ENCODE measurements at regions not wholly inside any gene's neighbourhood (a gene's known extent, or its start where the extent isn't known, plus 50 kb on each side); places are given as distances from the start of the nearest gene placed in this dataset.
"Not testable (repeated sequence)": the region's sequence is repeated elsewhere in the genome, so short reads cannot be mapped to it uniquely, and the experiment has no call there.

GRCh38 chr1:233435622-233436021, 108.1 kb downstream of the MAP3K21 start:
- no peak for DNase-seq

DNA sequence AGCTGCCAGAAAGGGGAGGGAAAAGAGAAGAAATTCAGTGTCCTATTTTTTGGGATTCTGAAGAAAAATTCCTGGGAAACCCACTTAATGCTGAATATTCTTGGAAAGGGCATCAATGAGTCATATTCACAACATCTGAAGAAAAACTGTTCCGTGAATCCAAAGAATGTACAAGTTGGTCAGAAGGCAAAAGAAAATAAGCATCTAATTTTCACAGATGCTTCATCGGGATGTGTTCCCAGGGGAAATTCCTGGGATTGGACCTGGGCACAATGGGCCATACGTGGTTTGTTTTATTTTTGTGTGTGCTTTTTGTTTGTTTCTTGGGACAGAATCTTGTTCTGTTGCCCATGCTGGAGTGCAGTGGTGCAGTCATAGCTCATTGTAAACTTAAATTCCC, 112.2 kb downstream of the MAP3K21 start:
- DNase-seq: no peak

GRCh38 chr1:233440951-233441401, 113.5 kb downstream of the MAP3K21 start:
- peak in 1 of 2 donors; percentile 21 for DNase-seq

- DNase-seq: no peak
Observed at GRCh38 chr1:233442026-233442780, 114.7 kb downstream of the MAP3K21 start.

- no peak for DNase-seq
Observed at GRCh38 chr1:233443040-233443760, 115.7 kb downstream of the MAP3K21 start.

DNA sequence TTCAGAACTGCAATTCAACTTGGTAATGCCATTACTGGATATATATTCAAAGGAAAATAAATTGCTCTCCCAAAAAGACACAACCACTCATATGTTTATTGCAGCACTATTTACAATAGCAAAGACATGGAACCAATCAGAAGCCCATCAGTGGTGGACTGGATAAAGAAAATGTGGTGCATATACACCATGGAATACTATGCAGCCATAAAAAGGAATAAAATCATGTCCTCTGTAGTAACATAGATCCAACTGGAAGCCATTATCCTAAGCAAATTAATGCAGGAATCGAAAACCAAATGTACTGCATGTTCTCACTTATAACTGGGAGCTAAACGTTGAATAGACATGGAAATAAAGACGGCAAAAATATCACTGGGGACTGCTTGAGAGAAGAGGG, 117.0 kb downstream of the MAP3K21 start:
- DNase-seq: no peak

GRCh38 chr1:233445737-233446136, 118.2 kb downstream of the MAP3K21 start:
- no peak for DNase-seq

GRCh38 chr1:233446935-233447334, 119.4 kb downstream of the MAP3K21 start:
- no peak for DNase-seq

GRCh38 chr1:233448109-233448689, 120.7 kb downstream of the MAP3K21 start:
- no peak for DNase-seq

- no peak for DNase-seq
Observed at GRCh38 chr1:233452724-233453123, 125.2 kb downstream of the MAP3K21 start.

GRCh38 chr1:233453433-233454200, 126.1 kb downstream of the MAP3K21 start:
- DNase-seq: no peak

DNA sequence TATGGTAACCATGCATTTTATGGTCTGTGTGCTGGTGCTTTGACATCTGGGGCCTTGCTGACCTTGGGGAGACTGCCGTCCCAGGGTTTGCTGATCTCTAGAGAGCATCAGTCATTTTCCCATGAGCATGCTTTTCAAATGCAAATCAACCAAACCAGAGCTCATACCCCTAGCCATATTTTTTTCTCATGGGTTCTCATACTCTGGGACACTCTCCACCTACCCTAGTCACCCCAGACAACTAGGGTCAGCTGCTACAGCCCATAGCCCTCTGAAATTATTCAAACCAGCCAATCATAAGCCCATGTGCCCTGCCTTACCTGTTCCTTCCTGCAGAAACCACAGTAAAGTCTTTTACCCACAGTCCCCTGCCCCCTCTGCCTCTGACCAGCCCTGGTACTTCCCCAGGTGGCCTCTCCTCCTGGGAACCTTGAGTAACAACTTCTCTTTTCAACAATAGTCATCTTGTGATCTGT, 132.0 kb downstream of the MAP3K21 start:
- DNase-seq: no peak

- no peak for DNase-seq
Observed at GRCh38 chr1:233459968-233460367, 132.4 kb downstream of the MAP3K21 start.

DNA sequence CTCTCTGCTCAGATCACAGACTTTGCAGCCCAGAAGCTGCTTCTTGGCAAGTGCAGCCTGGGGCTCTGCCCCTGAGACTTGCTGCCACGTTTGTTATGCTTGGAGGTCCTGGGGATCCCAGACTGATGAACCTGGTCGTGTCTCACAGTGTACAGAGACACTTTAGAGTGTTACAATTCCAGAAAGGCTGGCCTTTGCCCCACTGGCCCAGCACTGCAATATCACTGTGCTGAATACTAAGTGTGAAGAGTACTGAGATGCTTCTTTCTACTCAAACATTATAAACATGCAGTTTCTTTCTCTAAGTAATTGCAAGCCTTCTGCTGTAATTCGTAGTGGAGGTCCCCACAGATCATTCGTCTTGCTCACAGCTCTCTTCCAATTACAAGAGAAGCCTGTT, 133.2 kb downstream of the MAP3K21 start:
- DNase-seq: no peak

DNA sequence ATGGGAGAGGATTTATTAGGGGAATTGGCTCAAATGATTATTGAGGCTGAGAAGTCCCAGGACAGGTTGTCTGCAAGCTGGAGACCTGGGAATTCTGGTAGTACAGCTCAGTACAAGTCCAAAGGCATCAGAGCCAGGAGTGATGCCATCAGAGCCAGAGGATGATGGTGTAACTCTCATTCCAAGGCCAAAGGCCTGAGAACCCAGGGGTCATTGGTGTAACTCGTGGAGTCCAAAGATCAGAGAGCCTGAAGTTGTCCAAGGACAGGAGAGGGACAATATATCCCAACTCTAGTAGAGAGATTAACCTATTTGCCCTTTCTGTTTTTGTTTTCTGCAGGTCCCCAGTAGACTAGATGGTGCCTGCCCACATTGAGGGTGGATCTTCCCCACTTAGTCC, 134.3 kb downstream of the MAP3K21 start:
- no peak for DNase-seq

GRCh38 chr1:233463333-233463732, 135.8 kb downstream of the MAP3K21 start:
- no peak for DNase-seq

DNA sequence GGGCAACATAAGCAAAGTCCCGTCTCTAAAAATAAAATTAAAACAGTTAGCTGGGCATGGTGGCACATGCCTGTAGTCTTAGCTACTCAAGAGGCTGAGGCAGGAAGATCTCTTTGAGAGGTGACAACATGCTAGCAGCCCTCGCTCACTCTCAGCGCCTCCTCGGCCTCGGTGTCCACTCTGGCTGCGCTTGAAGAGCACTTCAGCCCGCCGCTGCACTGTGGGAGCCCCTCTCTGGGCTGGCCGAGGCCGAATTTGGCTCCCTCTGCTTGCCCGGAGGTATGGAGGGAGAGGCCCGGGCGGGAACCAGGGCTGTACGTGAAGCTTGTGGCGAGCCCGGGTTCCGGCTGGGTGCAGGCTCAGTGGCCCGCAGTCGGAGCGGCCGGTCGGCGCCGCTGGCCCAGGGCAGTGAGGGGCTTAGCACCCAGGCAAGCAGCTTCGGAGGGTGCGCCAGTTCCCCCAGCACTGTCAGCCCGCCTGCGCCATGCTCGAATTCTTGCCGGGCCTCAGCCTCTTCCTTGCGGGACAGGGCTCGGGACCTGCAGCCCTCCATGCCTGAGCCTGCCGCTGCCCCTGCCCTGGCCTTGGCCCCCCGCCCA, 138.3 kb downstream of the MAP3K21 start:
- DNase-seq: no peak

- DNase-seq: no peak
Observed at GRCh38 chr1:233470741-233471499, 143.0 kb upstream of the KCNK1 start.

GRCh38 chr1:233471851-233472250, 142.1 kb upstream of the KCNK1 start:
- not testable (repeated sequence) for DNase-seq

DNA sequence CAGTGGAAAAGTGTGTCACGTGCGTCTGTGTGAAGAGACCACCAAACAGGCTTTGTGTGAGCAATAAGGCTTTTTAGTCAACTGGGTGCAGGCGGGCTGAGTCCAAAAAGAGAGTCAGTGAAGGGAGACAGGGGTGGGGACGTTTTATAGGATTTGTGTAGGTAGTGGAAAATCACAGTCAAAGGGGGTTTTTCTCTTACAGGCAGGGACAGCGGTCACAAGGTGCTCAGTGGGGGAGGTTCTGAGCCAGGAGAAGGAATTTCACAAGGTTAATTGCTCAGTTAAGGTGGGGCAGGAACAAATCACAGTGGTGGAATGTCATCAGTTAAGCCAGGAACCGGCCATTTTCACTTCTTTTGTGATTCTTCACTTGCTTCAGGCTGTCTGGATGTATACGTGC, 141.1 kb upstream of the KCNK1 start:
- DNase-seq: not testable (repeated sequence)

- DNase-seq: no peak
Observed at GRCh38 chr1:233473549-233474204, 140.2 kb upstream of the KCNK1 start.

All from CD4-positive, alpha-beta T cell treated with Interferon alpha-2 for 1 hour (primary cell).